Thyroid gland (tissue), 4 donors: ENCODE measurements at regions not wholly inside any gene's neighbourhood (a gene's known extent, or its start where the extent isn't known, plus 50 kb on each side); places are given as distances from the start of the nearest gene placed in this dataset.

Experiments
- CTCF ChIP-seq, 6 experiments: fragments of 200-600 bp in 3 of 6; fragments of 450-650 bp in 3 of 6; sonication (generic) in 3 of 6; IDR thresholded peaks; one replicate each; pipeline ENCODE4 v1.5.1; 2016 to 2019; ENCODE audit warnings: antibody characterized with exemption in 6 of 6, mild to moderate bottlenecking in 2 of 6, inconsistent platforms in 1 of 6, moderate library complexity in 1 of 6
- POLR2A ChIP-seq, 2 donors: fragments of 450-650 bp; IDR thresholded peaks; one replicate each; pipeline ENCODE4 v1.6.1; 2017; ENCODE audit warnings: antibody characterized with exemption in 2 of 2, mild to moderate bottlenecking in 2 of 2, moderate library complexity in 1 of 2

- no peak for TF ChIP-seq POLR2A (IDR thresholded peaks at IDR 0.05)
- no peak for TF ChIP-seq CTCF (IDR thresholded peaks at IDR 0.05)
Observed at GRCh38 chr22:48710410-48710809, 1117.3 kb downstream of the BRD1 start.
